ENCODE measurements at regions not wholly inside any gene's neighbourhood (a gene's known extent, or its start where the extent isn't known, plus 50 kb on each side); places are given as distances from the start of the nearest gene placed in this dataset.

DNA sequence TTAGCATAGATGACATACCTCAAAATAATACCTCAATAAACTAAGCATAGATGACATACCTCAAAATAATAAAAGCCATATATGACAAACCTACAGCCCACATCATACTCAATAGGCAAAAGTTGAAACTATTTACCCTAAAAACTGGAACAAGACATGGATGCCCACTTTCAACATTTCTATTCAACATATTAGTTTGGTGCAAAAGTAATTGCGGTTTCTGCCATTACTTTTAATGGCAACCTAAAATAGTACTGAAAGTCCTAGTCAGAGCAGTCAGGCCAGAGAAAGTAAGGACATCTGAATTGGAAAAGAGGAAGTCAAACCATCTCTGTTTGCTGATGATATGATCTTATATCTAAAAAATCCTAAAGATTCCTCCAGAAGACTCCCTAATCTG, 250.4 kb downstream of the RAB28 start:
- H3K4me3 Mint-ChIP-seq: no peak overlapping the region
- POLR2A ChIA-PET: no interaction called here
- 0 out of 2 replicates have a peak, but pooled peaks cover 4% of the 10 kb centered on the region for H3K36me3 Mint-ChIP-seq
- TF ChIP-seq, protein P1, sequence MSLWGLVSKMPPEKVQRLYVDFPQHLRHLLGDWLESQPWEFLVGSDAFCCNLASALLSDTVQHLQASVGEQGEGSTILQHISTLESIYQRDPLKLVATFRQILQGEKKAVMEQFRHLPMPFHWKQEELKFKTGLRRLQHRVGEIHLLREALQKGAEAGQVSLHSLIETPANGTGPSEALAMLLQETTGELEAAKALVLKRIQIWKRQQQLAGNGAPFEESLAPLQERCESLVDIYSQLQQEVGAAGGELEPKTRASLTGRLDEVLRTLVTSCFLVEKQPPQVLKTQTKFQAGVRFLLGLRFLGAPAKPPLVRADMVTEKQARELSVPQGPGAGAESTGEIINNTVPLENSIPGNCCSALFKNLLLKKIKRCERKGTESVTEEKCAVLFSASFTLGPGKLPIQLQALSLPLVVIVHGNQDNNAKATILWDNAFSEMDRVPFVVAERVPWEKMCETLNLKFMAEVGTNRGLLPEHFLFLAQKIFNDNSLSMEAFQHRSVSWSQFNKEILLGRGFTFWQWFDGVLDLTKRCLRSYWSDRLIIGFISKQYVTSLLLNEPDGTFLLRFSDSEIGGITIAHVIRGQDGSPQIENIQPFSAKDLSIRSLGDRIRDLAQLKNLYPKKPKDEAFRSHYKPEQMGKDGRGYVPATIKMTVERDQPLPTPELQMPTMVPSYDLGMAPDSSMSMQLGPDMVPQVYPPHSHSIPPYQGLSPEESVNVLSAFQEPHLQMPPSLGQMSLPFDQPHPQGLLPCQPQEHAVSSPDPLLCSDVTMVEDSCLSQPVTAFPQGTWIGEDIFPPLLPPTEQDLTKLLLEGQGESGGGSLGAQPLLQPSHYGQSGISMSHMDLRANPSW (CRISPR knock-in tag; conservative IDR thresholded peaks at IDR 0.05; ENCODE audit: low read depth): no peak
- TF ChIP-seq NFATC4 (CRISPR knock-in tag; IDR thresholded peaks at IDR 0.05) (no peak), USF1 (CRISPR knock-in tag; IDR thresholded peaks at IDR 0.05) (no peak), NR2C2 (CRISPR knock-in tag; IDR thresholded peaks at IDR 0.05) (no peak)
- TF ChIP-seq, protein P2, sequence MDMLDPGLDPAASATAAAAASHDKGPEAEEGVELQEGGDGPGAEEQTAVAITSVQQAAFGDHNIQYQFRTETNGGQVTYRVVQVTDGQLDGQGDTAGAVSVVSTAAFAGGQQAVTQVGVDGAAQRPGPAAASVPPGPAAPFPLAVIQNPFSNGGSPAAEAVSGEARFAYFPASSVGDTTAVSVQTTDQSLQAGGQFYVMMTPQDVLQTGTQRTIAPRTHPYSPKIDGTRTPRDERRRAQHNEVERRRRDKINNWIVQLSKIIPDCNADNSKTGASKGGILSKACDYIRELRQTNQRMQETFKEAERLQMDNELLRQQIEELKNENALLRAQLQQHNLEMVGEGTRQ (CRISPR knock-in tag; IDR thresholded peaks at IDR 0.05): no peak
- peaks cover 11% of the 10 kb centered on the region for H3K9me3 Mint-ChIP-seq
- no peak overlapping the region for H3K27ac Mint-ChIP-seq
- H3K27me3 Mint-ChIP-seq (ENCODE audit: low read depth): no peaks in the 10 kb centered on the region
- H3K4me1 Mint-ChIP-seq: no peaks in the 10 kb centered on the region
- ATAC-seq (no peak), DNase-seq (ENCODE audit: low spot score) (no peak)
- CTCF ChIA-PET: no interaction called here

- ATAC-seq: no peak
- H3K9me3 Mint-ChIP-seq: peaks cover 13% of the 10 kb centered on the region
- ChIA-PET POLR2A (no interaction called here), CTCF (interaction anchor here (1.0 to 3.4 kb wide), 2 partner anchors 29 to 211 kb away, joined by 4 to 10 read pairs; no protein-coding TSS in a partner anchor)
- H3K27ac Mint-ChIP-seq: no peak overlapping the region
- no peak for DNase-seq (ENCODE audit: low spot score)
- peaks cover 5% of the 10 kb centered on the region for H3K36me3 Mint-ChIP-seq
- H3K4me1 Mint-ChIP-seq: peaks cover 12% of the 10 kb centered on the region
- no peak for TF ChIP-seq TEAD4 (CRISPR knock-in tag; IDR thresholded peaks at IDR 0.05)
- TF ChIP-seq, protein P3, sequence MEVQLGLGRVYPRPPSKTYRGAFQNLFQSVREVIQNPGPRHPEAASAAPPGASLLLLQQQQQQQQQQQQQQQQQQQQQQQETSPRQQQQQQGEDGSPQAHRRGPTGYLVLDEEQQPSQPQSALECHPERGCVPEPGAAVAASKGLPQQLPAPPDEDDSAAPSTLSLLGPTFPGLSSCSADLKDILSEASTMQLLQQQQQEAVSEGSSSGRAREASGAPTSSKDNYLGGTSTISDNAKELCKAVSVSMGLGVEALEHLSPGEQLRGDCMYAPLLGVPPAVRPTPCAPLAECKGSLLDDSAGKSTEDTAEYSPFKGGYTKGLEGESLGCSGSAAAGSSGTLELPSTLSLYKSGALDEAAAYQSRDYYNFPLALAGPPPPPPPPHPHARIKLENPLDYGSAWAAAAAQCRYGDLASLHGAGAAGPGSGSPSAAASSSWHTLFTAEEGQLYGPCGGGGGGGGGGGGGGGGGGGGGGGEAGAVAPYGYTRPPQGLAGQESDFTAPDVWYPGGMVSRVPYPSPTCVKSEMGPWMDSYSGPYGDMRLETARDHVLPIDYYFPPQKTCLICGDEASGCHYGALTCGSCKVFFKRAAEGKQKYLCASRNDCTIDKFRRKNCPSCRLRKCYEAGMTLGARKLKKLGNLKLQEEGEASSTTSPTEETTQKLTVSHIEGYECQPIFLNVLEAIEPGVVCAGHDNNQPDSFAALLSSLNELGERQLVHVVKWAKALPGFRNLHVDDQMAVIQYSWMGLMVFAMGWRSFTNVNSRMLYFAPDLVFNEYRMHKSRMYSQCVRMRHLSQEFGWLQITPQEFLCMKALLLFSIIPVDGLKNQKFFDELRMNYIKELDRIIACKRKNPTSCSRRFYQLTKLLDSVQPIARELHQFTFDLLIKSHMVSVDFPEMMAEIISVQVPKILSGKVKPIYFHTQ (CRISPR knock-in tag; IDR thresholded peaks at IDR 0.05): no peak
- no peaks in the 10 kb centered on the region; the same call in 1 of the 2 replicates for H3K27me3 Mint-ChIP-seq (ENCODE audit: low read depth)
- H3K4me3 Mint-ChIP-seq: no peak overlapping the region
Observed at GRCh38 chr4:13219971-13220370, 264.2 kb downstream of the RAB28 start.

DNA sequence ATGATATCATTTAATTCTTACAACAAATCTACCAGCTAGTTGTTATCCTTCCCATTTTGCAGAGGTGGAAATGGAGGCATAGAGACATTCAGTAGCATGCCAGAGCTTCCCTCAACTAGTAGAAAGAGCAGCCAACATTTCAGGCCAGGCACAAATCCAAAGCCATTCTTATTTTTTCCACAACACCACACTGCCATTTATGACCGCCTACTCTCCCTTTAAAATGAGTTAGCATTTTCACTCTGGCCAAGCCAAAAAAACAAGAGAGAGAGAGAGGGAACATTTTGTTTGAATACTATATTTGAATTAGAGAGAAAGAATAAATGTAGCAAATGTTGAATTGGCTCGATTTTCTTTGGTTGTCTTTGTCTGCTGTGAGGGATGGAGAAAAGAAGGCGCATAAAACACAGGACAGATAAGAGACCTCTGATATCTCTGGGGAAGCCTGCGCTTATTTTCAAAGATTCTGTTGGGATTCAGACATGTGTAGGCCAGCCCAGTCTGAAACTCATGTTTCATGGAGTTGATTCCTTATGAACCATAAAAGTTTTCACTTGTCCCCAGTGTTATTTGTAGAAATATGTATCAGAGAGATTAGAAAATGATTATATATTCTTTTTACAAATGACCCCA, 265.7 kb downstream of the RAB28 start:
- Mint-ChIP-seq H3K36me3 (peaks cover 5% of the 10 kb centered on the region), H3K4me1 (peaks cover 12% of the 10 kb centered on the region), H3K27ac (no peak overlapping the region), H3K27me3 (ENCODE audit: low read depth) (no peaks in the 10 kb centered on the region; the same call in 1 of the 2 replicates), H3K4me3 (no peak overlapping the region), H3K9me3 (peaks cover 13% of the 10 kb centered on the region)
- CTCF ChIA-PET: no interaction called here
- DNase-seq (ENCODE audit: low spot score) (no peak), ATAC-seq (no peak)
- no peak for TF ChIP-seq EMX1 (CRISPR knock-in tag; IDR thresholded peaks at IDR 0.05)
- POLR2A ChIA-PET: no interaction called here

- ChIA-PET CTCF (no interaction called here), POLR2A (no interaction called here)
- H3K27me3 Mint-ChIP-seq (ENCODE audit: low read depth): no peaks in the 10 kb centered on the region; the same call in 1 of the 2 replicates
- H3K36me3 Mint-ChIP-seq: peaks cover 5% of the 10 kb centered on the region
- peaks cover 13% of the 10 kb centered on the region for H3K9me3 Mint-ChIP-seq
- peaks cover 12% of the 10 kb centered on the region for H3K4me1 Mint-ChIP-seq
- H3K27ac Mint-ChIP-seq: no peak overlapping the region
- ATAC-seq: no peak
- H3K4me3 Mint-ChIP-seq: no peak overlapping the region
- no peak for DNase-seq (ENCODE audit: low spot score)
- TF ChIP-seq ATF1 (CRISPR knock-in tag; IDR thresholded peaks at IDR 0.05) (no peak), TEAD1 (CRISPR knock-in tag; IDR thresholded peaks at IDR 0.05) (no peak), ZNF532 (CRISPR knock-in tag; IDR thresholded peaks at IDR 0.05; ENCODE audit: borderline replicate concordance) (no peak), GABPB1 (CRISPR knock-in tag; IDR thresholded peaks at IDR 0.05) (no peak), ATF2 (CRISPR knock-in tag; IDR thresholded peaks at IDR 0.05; ENCODE audit: borderline replicate concordance, low read depth) (no peak), E2F4 (CRISPR knock-in tag; IDR thresholded peaks at IDR 0.05; ENCODE audit: borderline replicate concordance, low read depth) (no peak)
Observed at GRCh38 chr4:13215560-13215959, 268.6 kb downstream of the RAB28 start.
